Astrocyte (in vitro differentiated cells and primary cell): ENCODE measurements at regions not wholly inside any gene's neighbourhood (a gene's known extent, or its start where the extent isn't known, plus 50 kb on each side); places are given as distances from the start of the nearest gene placed in this dataset.

Source experiments
- CTCF ChIP-seq: IDR thresholded peaks from 2 replicates; pipeline ENCODE4 v1.5.1; 2011; ENCODE audit warnings: low read depth, mild to moderate bottlenecking, inconsistent platforms, low read length, moderate library complexity; ENCODE audit not compliant: insufficient read depth
- EZH2 ChIP-seq: IDR thresholded peaks from 2 replicates; pipeline ENCODE4 v1.6.1; 2012; ENCODE audit warnings: mild to moderate bottlenecking, low read length, inconsistent platforms; ENCODE audit not compliant: insufficient read depth

- TF ChIP-seq CTCF (no peak), EZH2 (no peak)
Observed at GRCh38 chr1:102783487-102783886, 324.8 kb downstream of the COL11A1 start.
